ENCODE measurements at regions not wholly inside any gene's neighbourhood (a gene's known extent, or its start where the extent isn't known, plus 50 kb on each side); places are given as distances from the start of the nearest gene placed in this dataset.
"Not testable (repeated sequence)": the region's sequence is repeated elsewhere in the genome, so short reads cannot be mapped to it uniquely, and the experiment has no call there.

DNA sequence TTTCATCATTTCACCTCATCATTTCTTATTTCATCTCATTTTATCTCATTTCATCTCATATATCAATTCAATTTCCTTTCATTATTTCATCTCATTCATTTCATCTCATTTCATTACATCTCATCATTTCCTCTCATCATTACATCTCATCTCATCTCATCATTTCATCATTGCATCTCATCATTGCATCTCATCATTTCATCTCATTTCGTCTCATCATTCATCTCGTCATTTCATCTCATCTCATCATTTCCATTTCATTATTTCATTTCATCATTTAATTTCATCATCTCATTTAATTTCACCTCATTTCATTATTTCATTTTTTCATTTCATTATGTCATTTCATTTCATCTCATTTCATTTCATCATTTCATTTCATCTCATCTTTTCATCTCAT, 168.5 kb upstream of the FAM72C start:
- DNase-seq (ENCODE audit: low spot score) = not testable (repeated sequence)

DNA sequence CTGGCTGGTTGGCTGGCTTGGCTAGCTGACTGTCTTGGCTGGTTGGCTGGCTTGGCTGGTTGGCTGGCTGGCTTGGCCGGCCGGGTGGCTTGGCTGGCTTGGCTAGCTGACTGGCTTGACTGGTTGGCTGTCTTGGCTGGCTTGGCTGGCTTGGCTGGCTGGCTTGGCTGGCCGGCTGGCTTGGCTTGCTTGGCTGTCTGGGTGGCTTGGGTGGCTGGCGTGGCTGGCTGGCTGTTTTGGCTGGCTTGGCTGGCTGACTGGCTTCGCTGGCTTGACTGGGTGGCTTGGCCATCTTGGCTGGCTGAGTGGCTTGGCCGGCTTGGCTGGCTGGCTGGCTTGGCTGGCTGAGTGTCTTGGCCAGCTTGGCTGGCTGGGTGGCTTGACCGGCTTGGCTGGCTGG, 133.2 kb upstream of the FAM72C start:
- not testable (repeated sequence) for DNase-seq (ENCODE audit: low spot score)

DNA sequence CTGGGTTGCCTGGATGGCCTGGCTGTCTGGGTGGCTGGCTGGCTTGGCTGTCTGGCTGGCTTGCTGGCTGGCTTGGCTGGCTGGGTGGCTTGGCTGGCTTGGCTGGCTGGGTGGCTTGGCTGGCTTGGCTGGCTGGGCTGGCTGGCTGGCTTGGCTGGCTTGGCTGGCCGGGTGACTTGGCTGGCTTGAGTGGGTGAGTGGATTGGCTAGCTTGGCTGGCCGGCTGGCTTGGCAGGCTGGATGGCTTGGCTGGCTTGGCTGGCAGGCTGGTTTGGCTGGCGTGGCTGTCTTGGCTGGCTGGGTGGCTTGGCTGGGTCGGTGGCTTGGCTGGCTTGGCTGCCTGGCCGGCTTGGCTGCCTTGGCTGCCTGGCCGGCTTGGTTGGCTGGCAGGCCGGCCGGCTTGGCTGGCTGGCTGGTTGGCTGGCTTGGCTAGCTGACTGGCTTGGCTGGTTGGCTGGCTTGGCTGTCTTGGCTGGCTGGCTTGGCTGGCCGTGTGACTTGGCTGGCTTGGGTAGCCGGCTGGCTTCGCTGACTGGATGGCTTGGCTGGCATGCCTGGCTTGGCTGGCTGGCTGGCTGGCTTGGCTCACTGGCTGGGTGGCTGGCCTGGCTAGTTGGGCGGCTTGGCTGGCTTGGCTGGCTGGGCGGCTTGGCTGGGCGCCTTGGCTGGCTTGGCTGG, 132.4 kb upstream of the FAM72C start:
- DNase-seq (ENCODE audit: low spot score) = peak; percentile 8

DNA sequence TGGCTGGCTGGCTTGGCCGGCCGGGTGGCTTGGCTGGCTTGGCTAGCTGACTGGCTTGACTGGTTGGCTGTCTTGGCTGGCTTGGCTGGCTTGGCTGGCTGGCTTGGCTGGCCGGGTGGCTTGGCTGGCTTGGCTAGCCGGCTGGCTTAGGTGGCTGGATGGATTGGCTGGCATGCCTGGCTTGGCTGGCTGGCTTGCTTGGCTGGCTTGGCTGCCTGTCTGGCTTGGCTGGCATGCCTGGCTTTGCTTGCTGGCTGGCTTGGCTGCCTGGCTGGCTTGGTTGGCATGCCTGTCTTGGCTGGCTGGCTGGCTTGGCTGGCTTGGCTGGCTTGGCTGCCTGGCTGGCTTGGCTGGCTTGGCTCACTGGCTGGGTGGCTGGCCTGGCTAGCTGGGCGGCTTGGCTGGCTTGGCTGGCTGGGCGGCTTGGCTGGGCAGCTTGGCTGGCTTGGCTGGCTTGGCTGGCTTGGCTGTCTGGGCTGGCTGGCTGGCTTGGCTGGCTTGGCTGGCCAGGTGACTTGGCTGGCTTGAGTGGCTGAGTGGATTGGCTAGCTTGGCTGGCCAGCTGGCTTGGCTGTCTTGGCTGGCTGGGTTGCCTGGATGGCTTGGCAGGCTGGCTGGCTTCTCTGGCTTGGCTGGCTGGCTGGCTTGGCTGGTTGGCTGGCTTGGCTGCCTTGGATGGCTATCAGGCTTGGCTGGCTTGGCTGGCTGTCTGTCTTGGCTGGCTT, 131.5 kb upstream of the FAM72C start:
- DNase-seq (ENCODE audit: low spot score) = not testable (repeated sequence)

DNA sequence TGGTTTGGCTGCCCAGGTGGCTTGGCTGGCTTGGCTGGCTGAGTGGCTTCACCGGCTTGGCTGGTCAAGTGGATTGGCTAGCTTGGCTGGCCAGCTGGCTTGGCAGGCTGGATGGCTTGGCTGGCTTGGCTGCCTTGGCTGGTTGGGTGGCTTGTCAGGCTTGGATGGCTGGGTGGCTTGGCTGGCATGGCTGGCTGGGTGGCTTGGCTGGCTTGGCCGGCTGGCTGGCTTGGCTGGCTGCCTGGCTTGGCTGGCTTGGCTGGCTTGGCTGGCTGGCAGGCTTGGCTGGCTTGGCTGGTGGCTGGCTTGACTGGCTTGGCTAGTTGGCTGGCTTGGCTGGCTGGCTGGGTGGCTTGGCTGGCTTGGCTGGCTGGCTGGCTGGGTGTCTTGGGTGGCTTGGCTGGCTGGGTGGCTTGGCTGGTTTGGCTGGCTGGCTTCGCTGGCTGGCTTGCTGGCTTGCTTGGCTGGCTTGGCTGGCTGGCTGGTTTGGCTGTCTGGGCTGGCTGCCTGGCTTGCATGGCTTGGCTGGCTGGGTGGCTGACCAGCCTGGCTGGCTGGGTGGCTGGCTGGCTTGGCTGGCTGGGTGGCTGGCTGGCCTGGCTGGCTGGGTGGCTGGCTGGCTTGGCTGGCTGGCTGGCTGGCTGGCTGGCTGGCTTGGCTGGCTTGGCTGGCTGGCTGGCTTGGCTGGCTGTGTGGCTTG, 130.4 kb upstream of the FAM72C start:
- DNase-seq (ENCODE audit: low spot score) = peak; percentile 0

DNA sequence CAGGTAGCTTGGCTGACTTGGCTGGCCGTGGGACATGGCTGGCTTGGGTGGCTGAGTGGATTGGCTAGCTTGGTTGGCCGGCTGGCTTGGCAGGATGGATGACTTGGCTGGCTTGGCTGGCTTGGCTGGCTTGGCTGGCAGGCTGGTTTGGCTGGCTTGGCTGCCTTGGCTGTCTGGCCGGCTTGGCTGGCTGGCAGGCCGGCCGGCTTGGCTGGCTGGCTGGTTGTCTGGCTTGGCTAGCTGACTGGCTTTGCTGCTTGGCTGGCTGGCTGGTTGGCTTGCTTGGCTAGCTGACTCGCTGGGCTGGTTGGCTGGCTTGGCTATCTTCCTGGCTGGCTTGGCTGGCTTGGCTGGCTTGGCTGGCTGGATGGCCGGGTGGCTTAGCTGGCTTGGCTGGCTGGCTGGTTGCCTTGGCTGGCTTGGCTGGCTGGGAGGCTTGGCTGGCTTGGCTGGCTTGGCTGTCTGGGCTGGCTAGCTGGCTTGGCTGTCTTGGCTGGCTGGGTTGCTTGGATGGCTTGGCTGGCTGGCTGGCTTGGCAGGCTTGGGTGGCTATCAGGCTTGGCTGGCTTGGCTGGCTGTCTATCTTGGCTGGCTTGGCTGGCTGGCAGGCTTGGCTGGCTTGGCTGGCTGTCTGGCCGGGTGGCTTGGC, 129.7 kb upstream of the FAM72C start:
- DNase-seq (ENCODE audit: low spot score) = peak; percentile 0

DNA sequence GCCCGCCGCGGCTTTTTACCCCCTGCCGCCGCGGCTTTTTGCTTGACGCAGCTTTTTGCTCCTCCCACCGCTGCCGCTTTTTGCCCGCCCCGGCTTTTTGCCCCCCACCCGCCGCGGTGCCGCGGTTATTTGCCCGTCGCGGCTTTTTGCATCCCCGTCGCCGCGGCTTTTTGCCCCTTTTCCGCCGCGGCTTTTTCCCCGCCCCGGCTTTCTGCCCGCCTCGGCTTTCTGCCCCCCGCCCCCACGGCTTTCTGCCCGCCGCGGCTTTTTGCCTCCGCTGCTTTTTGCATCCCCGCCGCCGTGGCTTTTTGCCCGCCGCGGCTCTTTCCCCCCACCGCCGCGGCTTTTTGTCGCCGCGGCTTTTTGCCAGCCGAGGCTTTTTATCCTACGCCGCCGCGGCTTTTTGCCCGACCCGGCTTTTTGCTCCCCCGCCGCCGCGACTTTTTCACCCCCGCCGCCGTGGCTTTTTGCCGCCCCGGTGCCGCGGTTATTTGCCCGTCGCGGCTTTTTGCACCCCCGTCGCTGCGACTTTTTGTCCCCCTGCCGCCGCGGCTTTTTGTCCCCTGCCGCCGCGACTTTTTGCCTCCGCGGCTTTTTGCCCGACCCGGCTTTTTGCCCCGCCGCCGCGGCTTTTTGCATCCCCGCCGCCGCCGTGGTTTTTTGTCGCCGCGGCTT, 105.5 kb upstream of the FAM72C start:
- DNase-seq (ENCODE audit: low spot score) = not testable (repeated sequence)

DNA sequence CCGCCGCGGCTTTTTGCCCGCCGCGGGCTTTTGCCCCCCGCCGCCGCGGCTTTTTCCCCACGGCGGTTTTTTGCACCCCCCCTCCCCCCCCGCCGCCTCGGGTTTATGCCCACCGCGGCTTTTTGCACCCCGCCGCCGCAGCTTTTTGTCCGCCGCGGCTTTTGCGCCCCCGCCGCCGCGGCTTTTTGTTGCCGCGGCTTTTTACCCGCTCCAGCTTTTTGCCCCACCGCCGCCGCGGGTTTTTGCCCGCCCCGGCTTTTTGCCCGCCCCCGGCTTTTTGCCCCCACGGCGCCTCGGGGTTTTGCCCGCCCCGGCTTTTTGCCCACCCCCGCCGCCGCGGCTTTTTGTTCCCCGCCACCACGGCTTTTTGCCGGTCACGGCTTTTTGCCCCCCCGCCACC, 104.9 kb upstream of the FAM72C start:
- DNase-seq (ENCODE audit: low spot score) = not testable (repeated sequence)

DNA sequence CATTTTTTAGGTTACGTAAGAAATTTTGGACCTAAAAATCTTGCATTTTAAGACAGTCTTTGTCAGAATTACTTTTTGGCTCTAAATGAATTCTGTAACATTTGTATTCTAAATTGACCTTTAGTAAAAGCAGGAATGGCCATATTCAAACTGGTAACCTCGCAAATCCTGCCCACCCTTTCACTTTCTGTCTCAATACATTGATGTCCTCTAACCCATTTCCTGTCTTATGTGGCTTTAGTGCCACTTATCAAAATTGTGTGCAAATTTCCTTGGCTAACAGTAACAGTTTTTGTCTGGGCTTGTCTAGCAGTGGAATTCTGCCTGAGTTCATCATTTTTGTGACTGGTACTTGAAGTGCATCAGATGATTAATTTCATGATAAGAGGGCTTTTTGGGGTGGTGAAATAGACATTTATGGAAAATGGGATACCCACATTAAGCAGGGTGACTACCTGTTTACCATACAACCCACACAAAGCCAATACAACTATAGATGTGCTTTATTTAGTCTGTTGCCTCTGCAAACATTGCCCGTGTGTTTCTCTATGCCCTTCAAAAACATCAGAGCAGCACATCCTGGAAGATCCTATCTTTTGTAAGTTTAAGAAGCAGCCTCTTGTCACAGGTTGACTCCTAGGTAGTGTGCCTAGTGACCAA, 98.7 kb upstream of the FAM72C start:
- not testable (repeated sequence) for DNase-seq (ENCODE audit: low spot score)

DNA sequence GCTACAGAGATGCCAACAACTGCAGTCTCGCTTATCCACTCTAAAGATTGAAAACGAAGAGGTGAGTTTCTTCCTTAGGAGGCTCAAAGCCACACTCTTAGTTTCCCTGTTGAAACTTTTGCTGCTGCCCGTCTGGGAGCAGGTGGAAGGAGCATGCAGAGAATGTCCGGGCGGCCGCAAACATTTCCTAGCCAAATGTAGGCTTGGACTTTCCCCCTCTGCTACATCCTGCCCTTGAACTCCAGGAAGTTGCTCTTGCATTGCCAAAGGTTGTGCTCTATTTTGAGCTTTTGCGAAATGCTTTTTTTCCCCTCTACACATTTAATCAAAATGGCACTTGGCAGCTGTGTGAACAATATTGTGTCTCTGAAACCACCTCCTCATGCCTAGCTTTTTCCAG, 95.3 kb upstream of the FAM72C start:
- not testable (repeated sequence) for DNase-seq (ENCODE audit: low spot score)

DNA sequence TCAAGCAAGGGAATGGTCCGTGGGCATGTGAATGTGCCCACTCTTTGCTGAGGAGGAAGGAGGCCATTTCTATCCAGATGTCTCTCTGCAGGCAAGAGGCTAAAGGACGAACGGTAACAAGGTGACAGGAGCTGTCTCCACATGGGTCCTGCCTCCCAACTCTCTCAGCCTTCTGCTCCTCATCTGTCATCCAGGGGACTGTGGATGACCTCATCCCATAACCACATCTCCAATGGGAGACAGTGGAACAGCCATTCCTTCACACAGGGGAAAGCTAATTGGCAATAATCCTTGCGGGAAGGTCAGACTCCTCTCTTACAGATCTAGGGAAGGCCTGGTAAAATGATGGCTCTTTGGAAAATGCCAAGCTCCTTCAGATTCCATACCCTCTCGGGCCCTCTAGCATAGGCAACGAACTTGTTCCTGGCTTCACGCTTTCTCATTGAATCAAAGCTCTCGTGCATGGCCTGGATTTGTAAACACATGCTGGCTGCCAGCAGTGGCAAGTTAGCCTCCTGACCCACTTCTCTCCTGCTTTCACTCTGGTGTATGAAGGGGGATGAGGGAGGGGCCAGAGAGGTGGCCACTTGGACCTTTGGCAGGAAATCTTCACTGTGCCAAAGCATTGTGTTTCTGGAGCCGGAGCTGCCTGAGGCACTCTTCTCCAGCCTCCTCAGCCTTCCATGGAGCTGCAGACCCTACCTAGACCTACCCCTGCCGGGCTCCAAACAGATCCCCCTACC, 94.5 kb upstream of the FAM72C start:
- DNase-seq (ENCODE audit: low spot score) = not testable (repeated sequence)

DNA sequence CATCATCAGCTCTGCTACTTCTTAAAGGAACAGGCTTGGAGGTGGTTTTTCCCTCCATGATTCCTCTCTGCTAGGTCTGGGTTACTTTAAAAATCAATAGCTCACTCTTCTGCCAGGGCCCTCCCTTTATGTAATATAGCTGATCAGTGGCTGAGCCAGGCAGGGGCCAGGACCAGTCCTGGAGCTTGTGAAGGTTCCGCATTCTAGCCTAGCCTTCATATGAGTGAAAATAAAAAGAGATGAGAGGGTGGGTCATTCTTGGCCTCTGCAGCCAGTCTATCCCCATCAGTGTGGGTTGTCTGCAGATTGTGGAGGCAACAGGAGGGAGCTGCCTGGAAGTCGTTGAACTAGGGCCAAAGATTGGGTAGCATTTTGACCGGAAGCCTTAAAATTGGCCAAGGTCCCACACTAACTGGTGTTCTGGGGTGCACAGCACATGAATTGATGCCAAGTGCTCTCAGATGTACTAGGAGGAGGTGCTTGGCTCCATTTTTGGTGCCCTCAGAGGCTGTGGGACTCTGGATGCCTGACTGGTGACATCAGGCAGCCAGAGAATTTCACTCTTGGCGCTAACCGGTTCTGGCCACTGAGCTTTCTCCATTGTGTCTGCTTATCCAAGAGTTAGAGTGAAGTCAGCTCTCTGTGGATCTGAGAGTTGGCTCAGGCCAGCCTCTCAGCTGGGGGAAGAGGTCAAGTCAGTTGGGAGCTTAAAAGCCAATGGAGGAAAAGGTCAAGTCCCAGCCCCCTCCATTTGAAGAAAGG, 93.7 kb upstream of the FAM72C start:
- not testable (repeated sequence) for DNase-seq (ENCODE audit: low spot score)

DNA sequence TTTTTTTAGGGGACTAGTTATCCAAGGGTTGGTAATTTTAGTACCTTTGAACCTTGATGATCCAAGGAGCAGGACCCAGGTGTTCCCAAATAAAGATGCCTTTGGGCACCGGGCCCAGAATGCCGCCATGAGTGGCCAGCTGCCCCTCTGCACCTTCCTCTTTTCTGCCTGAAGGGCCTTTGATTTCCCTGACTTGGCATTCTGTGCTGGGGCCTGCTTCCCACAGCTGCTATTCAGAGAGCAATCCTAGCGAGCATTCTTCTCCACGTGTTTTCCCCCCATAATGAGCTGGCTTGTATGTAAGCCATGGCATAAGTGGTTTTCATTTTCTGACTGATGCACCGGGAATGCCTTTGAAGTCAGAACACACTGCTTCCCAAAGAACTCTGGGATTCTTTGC, 77.6 kb upstream of the FAM72C start:
- DNase-seq (ENCODE audit: low spot score) = not testable (repeated sequence)

DNA sequence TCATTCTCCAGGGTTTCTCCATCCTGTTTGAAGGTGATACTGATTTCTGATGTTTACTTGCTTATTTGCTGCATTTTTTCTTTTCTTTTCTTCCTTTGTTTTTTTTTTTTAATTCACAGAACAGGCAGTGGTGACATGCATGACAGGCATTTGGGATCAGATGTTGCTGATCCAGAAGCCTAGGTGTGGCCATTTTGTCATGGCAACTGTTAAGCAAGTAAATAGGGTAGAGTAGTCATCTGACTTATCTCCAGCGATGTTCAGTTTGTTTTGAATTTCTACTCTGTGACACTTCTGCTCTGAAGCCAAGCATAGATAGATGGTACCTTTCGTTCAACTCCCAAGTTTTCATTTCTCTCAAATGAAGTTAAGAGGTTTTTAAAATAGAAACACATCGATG, 74.9 kb upstream of the FAM72C start:
- not testable (repeated sequence) for DNase-seq (ENCODE audit: low spot score)

DNA sequence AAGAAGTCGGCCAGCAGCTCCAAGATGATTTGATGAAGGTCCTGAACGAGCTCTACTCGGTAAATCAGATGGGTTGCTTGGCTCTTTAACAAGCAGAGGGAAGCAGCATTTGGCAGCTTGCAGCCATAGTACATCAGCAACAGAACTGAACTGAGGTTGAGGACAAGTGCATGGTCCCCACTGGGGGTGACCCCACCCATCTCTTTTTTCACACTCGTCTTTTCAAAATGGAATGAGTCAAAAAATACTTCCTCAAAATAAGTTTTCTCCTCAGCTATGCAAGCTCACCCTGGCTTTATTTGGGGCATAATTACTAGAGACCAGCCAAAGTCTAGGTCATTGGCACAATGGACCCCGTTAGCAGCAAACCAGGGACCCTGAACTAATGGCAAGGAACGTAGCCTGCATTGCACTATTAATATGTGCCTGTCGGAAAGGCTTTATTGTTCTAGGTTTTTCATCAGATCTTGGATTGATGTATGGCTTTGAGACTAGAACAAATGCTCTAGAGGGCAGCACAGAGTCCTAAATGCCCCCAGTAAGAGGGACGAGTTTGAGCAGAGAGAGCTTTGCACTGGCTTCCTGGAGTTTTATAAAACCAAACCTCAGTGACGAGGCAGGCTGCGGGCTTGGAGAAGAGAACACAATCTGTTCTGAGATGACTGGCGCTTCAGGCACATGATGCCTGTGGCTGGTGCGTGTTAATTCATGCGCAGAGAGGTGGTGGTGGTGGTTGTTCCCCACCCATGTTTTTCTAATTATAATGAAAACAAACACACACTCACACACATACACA, 74.2 kb upstream of the FAM72C start:
- not testable (repeated sequence) for DNase-seq (ENCODE audit: low spot score)

DNA sequence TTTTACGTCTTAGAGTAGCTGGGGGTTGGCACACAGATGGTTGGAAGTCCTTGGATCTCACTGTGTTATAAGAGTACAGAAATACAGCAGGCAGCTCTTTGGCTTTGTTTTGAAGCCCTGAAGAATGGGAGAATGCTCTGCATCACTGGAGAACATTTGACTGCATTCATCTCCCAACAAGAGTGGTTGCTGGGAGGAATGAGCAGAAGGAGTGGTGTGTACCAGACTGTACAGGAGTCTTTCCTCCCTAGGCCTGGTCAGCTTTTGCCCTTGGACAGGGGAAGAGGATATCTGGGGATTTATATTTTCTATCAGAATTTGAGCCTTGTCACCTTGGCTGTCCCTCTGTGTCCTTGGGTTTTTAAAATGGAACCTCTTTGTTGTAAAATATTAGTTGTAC, 70.5 kb upstream of the FAM72C start:
- DNase-seq (ENCODE audit: low spot score) = not testable (repeated sequence)

DNA sequence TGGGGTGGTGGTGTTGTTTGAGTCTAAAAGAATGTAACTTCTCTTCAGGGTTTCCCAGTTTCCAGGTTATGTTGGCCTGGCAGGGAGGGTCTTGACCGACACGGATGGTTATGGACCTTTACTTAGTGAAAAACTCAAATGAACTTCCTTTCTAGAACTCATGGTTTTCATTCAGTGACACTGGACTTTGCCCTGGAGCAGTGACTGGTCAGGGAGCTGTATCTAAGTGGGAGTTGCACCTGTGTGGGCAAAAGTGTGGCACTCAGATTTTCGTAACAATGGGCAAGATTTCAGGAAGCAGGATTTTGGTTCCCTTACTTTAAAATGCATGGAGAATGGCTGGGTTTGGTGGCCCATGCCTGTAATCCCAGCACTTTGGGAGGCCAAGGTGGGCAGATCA, 68.5 kb upstream of the FAM72C start:
- not testable (repeated sequence) for DNase-seq (ENCODE audit: low spot score)

DNA sequence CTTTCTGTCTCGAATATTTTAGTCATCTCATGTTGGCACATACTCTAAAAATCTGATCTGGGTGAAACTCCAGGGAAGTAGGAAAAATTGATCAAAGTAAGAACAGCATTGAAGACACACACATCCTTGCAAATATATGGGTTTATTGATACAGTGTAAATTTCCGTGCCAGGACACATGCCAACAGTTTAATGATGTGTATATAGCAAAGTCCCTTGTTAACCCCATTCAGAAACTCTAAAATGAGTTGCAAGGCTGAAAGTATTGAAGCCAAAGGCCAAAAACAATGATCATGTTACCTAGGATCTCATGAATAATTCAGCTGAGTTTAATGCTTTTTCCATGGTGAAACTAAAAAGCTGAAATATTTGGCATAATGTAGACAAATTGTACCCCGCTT, 62.3 kb upstream of the FAM72C start:
- not testable (repeated sequence) for DNase-seq (ENCODE audit: low spot score)

DNA sequence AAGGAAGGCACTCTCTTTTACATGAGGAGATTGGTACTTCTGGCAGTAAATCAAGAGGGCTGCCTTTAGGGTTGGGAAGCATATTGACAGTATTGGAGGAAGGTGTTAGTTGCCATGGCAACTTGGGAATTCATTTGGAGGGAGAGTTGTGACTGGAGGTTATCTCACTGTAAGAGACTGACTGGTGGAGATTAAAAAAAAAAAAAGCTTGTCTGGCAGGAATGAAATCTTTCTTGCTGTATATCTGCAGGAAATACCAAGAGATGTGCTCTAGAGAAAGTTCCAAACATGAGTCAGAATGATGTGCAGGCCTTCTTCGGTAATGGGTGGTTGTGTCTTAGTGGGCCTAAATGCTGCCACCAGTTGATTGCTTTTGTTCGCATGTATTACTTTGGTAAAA, 59.8 kb upstream of the FAM72C start:
- not testable (repeated sequence) for DNase-seq (ENCODE audit: low spot score)
